GM04503 (cell line): ENCODE measurements at regions not wholly inside any gene's neighbourhood (a gene's known extent, or its start where the extent isn't known, plus 50 kb on each side); places are given as distances from the start of the nearest gene placed in this dataset.
"Not testable (repeated sequence)": the region's sequence is repeated elsewhere in the genome, so short reads cannot be mapped to it uniquely, and the experiment has no call there.

Experiments
- DNase-seq: peaks from one replicate; pipeline ENCODE4 v3.0.0-alpha.2; 2012; ENCODE audit warnings: low read depth

GRCh38 chr7:114806590-114807162 lies 115.2 kb upstream of the MDFIC start:
- no peak for DNase-seq

GRCh38 chr7:114812570-114812969 lies 109.3 kb upstream of the MDFIC start:
- no peak for DNase-seq

GRCh38 chr7:114813624-114814023 lies 108.3 kb upstream of the MDFIC start:
- DNase-seq = no peak

GRCh38 chr7:114817036-114817435 lies 104.9 kb upstream of the MDFIC start:
- not testable (repeated sequence) for DNase-seq

GRCh38 chr7:114818501-114818900 lies 103.4 kb upstream of the MDFIC start:
- peak; percentile 53 for DNase-seq

- peak; percentile 97 for DNase-seq
Measured at GRCh38 chr7:114819616-114820362, 102.1 kb upstream of the MDFIC start.

- peak; percentile 50 for DNase-seq
Measured at GRCh38 chr7:114821030-114821900, 100.6 kb upstream of the MDFIC start.

- DNase-seq = no peak
Measured at GRCh38 chr7:114822131-114822530, 99.8 kb upstream of the MDFIC start.

- no peak for DNase-seq
Measured at GRCh38 chr7:114822844-114823243, 99.0 kb upstream of the MDFIC start.

GRCh38 chr7:114823290-114823689 lies 98.6 kb upstream of the MDFIC start:
- no peak for DNase-seq

- no peak for DNase-seq
Measured at GRCh38 chr7:114825423-114825951, 96.4 kb upstream of the MDFIC start.

- DNase-seq = no peak
Measured at GRCh38 chr7:114830952-114831351, 90.9 kb upstream of the MDFIC start.

GRCh38 chr7:114832906-114833595 lies 88.8 kb upstream of the MDFIC start:
- DNase-seq = no peak

GRCh38 chr7:114835303-114835702 lies 86.6 kb upstream of the MDFIC start:
- DNase-seq = no peak

- no peak for DNase-seq
Measured at GRCh38 chr7:114835861-114836260, 86.0 kb upstream of the MDFIC start.

- DNase-seq = no peak
Measured at GRCh38 chr7:114842551-114843065, 79.3 kb upstream of the MDFIC start.

GRCh38 chr7:114843102-114843501 lies 78.8 kb upstream of the MDFIC start:
- no peak for DNase-seq

- DNase-seq = no peak
Measured at GRCh38 chr7:114851406-114852061, 70.4 kb upstream of the MDFIC start.

GRCh38 chr7:114852293-114852692 lies 69.6 kb upstream of the MDFIC start:
- DNase-seq = no peak

- DNase-seq = no peak
Measured at GRCh38 chr7:114853189-114853588, 68.7 kb upstream of the MDFIC start.

- no peak for DNase-seq
Measured at GRCh38 chr7:114854369-114854768, 67.5 kb upstream of the MDFIC start.
